Gastroesophageal sphincter (tissue), 4 donors: ENCODE measurements at regions not wholly inside any gene's neighbourhood (a gene's known extent, or its start where the extent isn't known, plus 50 kb on each side); places are given as distances from the start of the nearest gene placed in this dataset.

ENCODE experiments used
- ATAC-seq: fragments of 150-250 bp; one replicate; pipeline ENCODE4 v1.9.1; 2016; ENCODE audit warnings: mild to moderate bottlenecking, moderate library complexity
- H3K27ac ChIP-seq, 4 donors: fragments of 200-600 bp; sonication (generic) in 3 of 4; 1 replicate in 3 of 4; 2 replicates in 1 of 4; pipeline ENCODE4 v1.5.1; 2016 to 2019
- H3K27me3 ChIP-seq: fragments of 200-600 bp; sonication (generic); one replicate; pipeline ENCODE4 v1.5.1; 2019
- H3K36me3 ChIP-seq, 2 donors: fragments of 200-600 bp; sonication (generic); one replicate each; pipeline ENCODE4 v1.5.1; 2019; ENCODE audit warnings: control low read depth in 1 of 2
- H3K4me1 ChIP-seq, 3 donors: fragments of 200-600 bp; sonication (generic); 1 replicate in 2 of 3; 2 replicates in 1 of 3; pipeline ENCODE4 v1.5.1; 2016 to 2019; ENCODE audit warnings: control low read depth in 2 of 3
- H3K4me3 ChIP-seq, 2 donors: fragments of 200-600 bp; sonication (generic); one replicate each; pipeline ENCODE4 v1.5.1; 2019; ENCODE audit warnings: mild to moderate bottlenecking in 1 of 2, moderate library complexity in 1 of 2
- H3K9me3 ChIP-seq, 3 donors: fragments of 200-600 bp; sonication (generic); one replicate each; pipeline ENCODE4 v1.5.1; 2017 to 2019; ENCODE audit warnings: control low read depth in 2 of 3
- EP300 ChIP-seq: sonication (generic); formaldehyde crosslinking; IDR thresholded peaks from one replicate; pipeline ENCODE4 v1.6.1; 2017; ENCODE audit warnings: antibody characterized with exemption, mild to moderate bottlenecking
- POLR2A ChIP-seq, 2 donors: fragments of 450-650 bp; IDR thresholded peaks; one replicate each; pipeline ENCODE4 v1.6.1; 2017; ENCODE audit warnings: antibody characterized with exemption in 2 of 2, mild to moderate bottlenecking in 2 of 2, moderate library complexity in 1 of 2
- POLR2AphosphoS5 ChIP-seq: sonication (generic); formaldehyde crosslinking; IDR thresholded peaks from one replicate; pipeline ENCODE4 v1.6.1; 2017; ENCODE audit warnings: antibody characterized with exemption
- whole genome bisulfite sequencing, 2 donors: methylation state at CpG; one replicate each; pipeline ENCODE4 v1.1.5; 2018; ENCODE audit warnings: low coverage in 1 of 2; 5-methylcytosine and 5-hydroxymethylcytosine counted together
- TF ChIP-seq, protein P1 (sequence below), 4 experiments: fragments of 200-600 bp in 2 of 4; fragments of 450-650 bp in 2 of 4; sonication (generic) in 1 of 4; IDR thresholded peaks; one replicate each; pipeline ENCODE4 v1.5.1; 2017 to 2019; ENCODE audit warnings: antibody characterized with exemption in 4 of 4, mild to moderate bottlenecking in 2 of 4, moderate library complexity in 2 of 4

DNA sequence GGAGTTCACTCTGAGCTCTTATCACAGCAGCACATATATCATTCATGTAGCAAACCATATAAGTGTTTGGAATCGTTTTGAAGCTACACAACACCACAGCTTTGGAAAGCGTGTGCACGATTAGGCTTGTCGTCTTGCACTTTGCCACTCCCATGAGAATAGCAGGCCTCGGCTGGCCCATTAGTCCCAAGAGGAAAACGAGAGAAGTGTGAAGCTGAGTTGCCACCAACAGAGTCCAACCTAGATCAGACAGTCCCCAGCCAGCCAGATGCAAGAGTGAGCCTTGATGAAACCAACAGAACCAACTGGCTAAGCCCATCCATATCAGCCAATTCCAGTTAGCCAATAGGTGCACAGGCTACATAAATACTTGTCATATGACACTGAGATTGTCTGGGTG lies 238.4 kb downstream of the C1orf94 start:
- TF ChIP-seq, protein P1, sequence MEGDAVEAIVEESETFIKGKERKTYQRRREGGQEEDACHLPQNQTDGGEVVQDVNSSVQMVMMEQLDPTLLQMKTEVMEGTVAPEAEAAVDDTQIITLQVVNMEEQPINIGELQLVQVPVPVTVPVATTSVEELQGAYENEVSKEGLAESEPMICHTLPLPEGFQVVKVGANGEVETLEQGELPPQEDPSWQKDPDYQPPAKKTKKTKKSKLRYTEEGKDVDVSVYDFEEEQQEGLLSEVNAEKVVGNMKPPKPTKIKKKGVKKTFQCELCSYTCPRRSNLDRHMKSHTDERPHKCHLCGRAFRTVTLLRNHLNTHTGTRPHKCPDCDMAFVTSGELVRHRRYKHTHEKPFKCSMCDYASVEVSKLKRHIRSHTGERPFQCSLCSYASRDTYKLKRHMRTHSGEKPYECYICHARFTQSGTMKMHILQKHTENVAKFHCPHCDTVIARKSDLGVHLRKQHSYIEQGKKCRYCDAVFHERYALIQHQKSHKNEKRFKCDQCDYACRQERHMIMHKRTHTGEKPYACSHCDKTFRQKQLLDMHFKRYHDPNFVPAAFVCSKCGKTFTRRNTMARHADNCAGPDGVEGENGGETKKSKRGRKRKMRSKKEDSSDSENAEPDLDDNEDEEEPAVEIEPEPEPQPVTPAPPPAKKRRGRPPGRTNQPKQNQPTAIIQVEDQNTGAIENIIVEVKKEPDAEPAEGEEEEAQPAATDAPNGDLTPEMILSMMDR (IDR thresholded peaks at IDR 0.05) = no peak
- TF ChIP-seq EP300 (no peak), POLR2AphosphoS5 (no peak), POLR2A (IDR thresholded peaks at IDR 0.05) (no peak)
- Histone ChIP-seq H3K27me3 (peaks cover 15% of the 10 kb centered on the region), H3K4me1 (no peaks in the 10 kb centered on the region), H3K27ac (no peak overlapping the region), H3K9me3 (no peaks in the 10 kb centered on the region), H3K4me3 (no peak overlapping the region), H3K36me3 (no peaks in the 10 kb centered on the region)
- no peak for ATAC-seq
- WGBS, 2 donors = 43 to 76% methylated on average over 1 to 5 of the region's 6 CpGs

DNA sequence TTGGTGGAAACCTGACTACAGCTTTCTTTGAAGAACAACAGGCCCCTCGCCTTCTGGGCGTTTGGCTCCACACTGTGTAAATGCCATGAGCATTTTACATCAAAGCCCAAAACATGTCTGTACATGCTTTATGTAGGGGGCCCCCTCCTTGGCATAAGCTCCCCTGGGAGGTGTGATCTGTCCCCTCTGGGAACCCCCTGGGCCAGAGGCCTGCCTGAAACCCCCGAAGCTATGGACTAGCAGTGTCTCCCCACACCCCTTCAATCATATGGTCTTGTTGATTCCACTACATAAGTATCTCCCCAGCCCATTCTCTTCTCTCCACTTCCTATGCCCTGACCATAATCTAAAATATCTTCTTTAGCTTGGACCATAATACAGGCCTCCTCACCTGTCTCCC lies 241.5 kb downstream of the C1orf94 start:
- TF ChIP-seq, protein P1 (IDR thresholded peaks at IDR 0.05) = no peak
- TF ChIP-seq POLR2AphosphoS5 (no peak), EP300 (no peak), POLR2A (IDR thresholded peaks at IDR 0.05) (no peak)
- no peak for ATAC-seq
- H3K4me3 ChIP-seq = no peak overlapping the region

DNA sequence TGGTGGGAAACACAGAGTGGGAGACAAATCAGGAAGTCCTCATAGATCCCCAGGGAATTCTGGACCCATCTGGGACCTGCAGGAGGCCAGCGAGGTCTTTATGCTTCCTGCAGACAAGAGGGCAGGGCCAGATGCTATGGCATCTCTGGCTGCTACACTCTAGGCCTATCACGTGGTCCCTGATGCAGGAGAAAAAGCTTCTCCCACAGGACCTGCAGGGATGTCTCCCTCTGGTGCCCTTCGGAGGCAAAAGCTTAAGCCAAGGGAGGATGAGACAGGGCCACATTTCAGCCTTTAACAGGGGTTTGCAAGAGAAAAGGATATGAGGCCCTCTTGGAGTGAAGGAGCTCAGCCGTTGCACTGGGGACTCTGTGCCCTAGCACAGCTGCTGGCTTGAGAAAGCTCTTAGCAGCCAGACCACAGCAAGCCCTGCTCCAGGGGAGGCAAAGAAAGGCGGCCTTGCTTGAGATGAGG lies 243.0 kb downstream of the C1orf94 start:
- WGBS, 2 donors = 30 to 58% methylated on average over 2 of the region's 5 CpGs
- TF ChIP-seq, protein P1 (IDR thresholded peaks at IDR 0.05) = no peak
- TF ChIP-seq EP300 (no peak), POLR2A (IDR thresholded peaks at IDR 0.05) (no peak), POLR2AphosphoS5 (no peak)
- no peak overlapping the region for H3K4me3 ChIP-seq
- no peak for ATAC-seq
- no peaks in the 10 kb centered on the region for H3K4me1 ChIP-seq
- peaks cover 28% of the 10 kb centered on the region for H3K27me3 ChIP-seq
- no peak overlapping the region for H3K27ac ChIP-seq
- no peaks in the 10 kb centered on the region for H3K36me3 ChIP-seq
- H3K9me3 ChIP-seq = no peaks in the 10 kb centered on the region

More for the DNA sequence above, 241.5 kb downstream of the C1orf94 start:
- Histone ChIP-seq H3K27me3 (peaks cover 22% of the 10 kb centered on the region), H3K27ac (no peak overlapping the region), H3K4me1 (no peaks in the 10 kb centered on the region), H3K36me3 (no peaks in the 10 kb centered on the region), H3K9me3 (no peaks in the 10 kb centered on the region)
- 92 to 100% methylated on average over 1 to 3 of the region's 3 CpGs for WGBS, 2 donors

DNA sequence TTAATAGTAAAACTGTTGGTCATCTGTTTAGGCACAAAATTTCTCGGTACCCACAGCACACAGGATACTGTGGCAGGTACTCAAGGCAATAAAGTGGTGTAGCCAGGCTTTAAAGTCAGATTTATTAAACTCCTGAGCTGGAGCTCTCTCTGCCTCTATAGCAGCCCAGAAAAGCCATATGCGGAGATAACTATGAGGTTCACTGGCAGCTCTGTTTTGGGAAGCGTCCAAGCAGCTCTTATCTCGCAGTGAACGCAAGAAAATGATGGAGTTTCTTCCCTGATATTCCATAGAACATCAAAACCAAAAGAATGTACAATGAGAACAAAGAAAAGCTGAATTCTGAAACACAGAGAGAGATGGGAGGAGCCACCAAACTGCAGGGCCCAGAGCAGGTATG lies 248.3 kb downstream of the C1orf94 start:
- H3K9me3 ChIP-seq = no peaks in the 10 kb centered on the region
- no peak for ATAC-seq
- no peak overlapping the region for H3K4me3 ChIP-seq
- no peak overlapping the region for H3K27ac ChIP-seq
- H3K27me3 ChIP-seq = peaks cover 19% of the 10 kb centered on the region
- H3K36me3 ChIP-seq = no peaks in the 10 kb centered on the region
- TF ChIP-seq, protein P1 (IDR thresholded peaks at IDR 0.05) = no peak
- TF ChIP-seq POLR2AphosphoS5 = no peak
- TF ChIP-seq POLR2A (IDR thresholded peaks at IDR 0.05) = no peak
- no peak for TF ChIP-seq EP300
- 47 to 80% methylated on average over 1 to 5 of the region's 5 CpGs for WGBS, 2 donors
- H3K4me1 ChIP-seq = no peaks in the 10 kb centered on the region

DNA sequence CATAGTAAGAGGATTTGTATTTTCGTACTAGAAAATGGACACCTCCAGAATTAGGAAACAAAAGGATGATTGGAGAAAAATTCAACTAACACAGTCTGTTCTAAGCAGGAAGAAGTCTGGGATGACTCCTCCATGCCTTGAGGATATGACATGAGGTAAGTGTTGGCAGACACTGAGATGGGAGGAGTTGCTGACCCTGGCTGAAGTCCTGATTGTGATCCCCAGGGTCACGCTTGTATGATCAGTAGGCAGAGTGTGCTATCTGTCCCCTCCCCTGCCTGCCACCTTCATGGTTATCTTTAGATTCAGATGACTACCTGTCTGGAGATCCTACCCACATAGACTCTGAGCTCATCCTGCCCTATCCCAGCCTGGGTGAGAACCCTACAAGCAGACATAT lies 249.1 kb downstream of the C1orf94 start:
- no peak for ATAC-seq
- no peak overlapping the region for H3K27ac ChIP-seq
- TF ChIP-seq, protein P1 (IDR thresholded peaks at IDR 0.05) = no peak
- TF ChIP-seq POLR2A (IDR thresholded peaks at IDR 0.05) = no peak
- TF ChIP-seq EP300 = no peak
- TF ChIP-seq POLR2AphosphoS5 = no peak
- H3K4me3 ChIP-seq = no peak overlapping the region
- H3K27me3 ChIP-seq = peaks cover 19% of the 10 kb centered on the region
- H3K9me3 ChIP-seq = no peaks in the 10 kb centered on the region
- H3K4me1 ChIP-seq = no peaks in the 10 kb centered on the region
- H3K36me3 ChIP-seq = no peaks in the 10 kb centered on the region
- 0 to 29% methylated on average over 1 to 2 of the region's 2 CpGs for WGBS, 2 donors
